ENCODE measurements at regions not wholly inside any gene's neighbourhood (a gene's known extent, or its start where the extent isn't known, plus 50 kb on each side); places are given as distances from the start of the nearest gene placed in this dataset.
A peak's percentile ranks its signal among the peaks of the same experiment; 100 is the strongest.

GRCh38 chr1:116314305-116314919 lies 58.6 kb upstream of the ATP1A1 start (continued):
- TF ChIP-seq HOXA3 (CRISPR knock-in tag; IDR thresholded peaks at IDR 0.05) (peak; percentile 47; the same call in 1 of the 2 replicates), ZNF10 (CRISPR knock-in tag; IDR thresholded peaks at IDR 0.05; ENCODE audit: borderline replicate concordance, low read depth) (no peak), MEIS2 (CRISPR knock-in tag; IDR thresholded peaks at IDR 0.05) (0 out of 2 replicates have a peak, but pooled peaks have one; percentile 52), ZNF263 (CRISPR knock-in tag; IDR thresholded peaks at IDR 0.05) (no peak), ZNF430 (CRISPR knock-in tag; IDR thresholded peaks at IDR 0.05) (no peak), ZNF205 (CRISPR knock-in tag; IDR thresholded peaks at IDR 0.05) (no peak), BHLHE40 (IDR thresholded peaks at IDR 0.05; ENCODE audit: low read length) (no peak), NFE2L1 (CRISPR knock-in tag; IDR thresholded peaks at IDR 0.05; ENCODE audit: borderline replicate concordance) (no peak), GTF3A (CRISPR knock-in tag; conservative IDR thresholded peaks at IDR 0.05) (no peak), ZNF879 (CRISPR knock-in tag; IDR thresholded peaks at IDR 0.05) (no peak), DNMT1 (CRISPR knock-in tag; IDR thresholded peaks at IDR 0.05) (no peak), SETDB1 (CRISPR knock-in tag; IDR thresholded peaks at IDR 0.05; ENCODE audit: borderline replicate concordance) (no peak), KLF9 (CRISPR knock-in tag; IDR thresholded peaks at IDR 0.05; ENCODE audit: low read depth) (no peak), ZKSCAN1 (IDR thresholded peaks at IDR 0.05; ENCODE audit: low read length) (no peak), ZNF607 (CRISPR knock-in tag; IDR thresholded peaks at IDR 0.05; ENCODE audit: borderline replicate concordance) (no peak), HNRNPUL1 (IDR thresholded peaks at IDR 0.05; ENCODE audit: low read depth, low read length) (no peak), ZNF17 (CRISPR knock-in tag; IDR thresholded peaks at IDR 0.05) (no peak), ATF7 (IDR thresholded peaks at IDR 0.05) (no peak), ATF7 (CRISPR knock-in tag; IDR thresholded peaks at IDR 0.05) (no peak), GABPA (IDR thresholded peaks at IDR 0.05; ENCODE audit: low read depth, low read length) (no peak), GABPA (CRISPR knock-in tag; IDR thresholded peaks at IDR 0.05; ENCODE audit: low read depth) (no peak), ZNF572 (CRISPR knock-in tag; IDR thresholded peaks at IDR 0.05) (no peak)
- TF ChIP-seq, protein P1, sequence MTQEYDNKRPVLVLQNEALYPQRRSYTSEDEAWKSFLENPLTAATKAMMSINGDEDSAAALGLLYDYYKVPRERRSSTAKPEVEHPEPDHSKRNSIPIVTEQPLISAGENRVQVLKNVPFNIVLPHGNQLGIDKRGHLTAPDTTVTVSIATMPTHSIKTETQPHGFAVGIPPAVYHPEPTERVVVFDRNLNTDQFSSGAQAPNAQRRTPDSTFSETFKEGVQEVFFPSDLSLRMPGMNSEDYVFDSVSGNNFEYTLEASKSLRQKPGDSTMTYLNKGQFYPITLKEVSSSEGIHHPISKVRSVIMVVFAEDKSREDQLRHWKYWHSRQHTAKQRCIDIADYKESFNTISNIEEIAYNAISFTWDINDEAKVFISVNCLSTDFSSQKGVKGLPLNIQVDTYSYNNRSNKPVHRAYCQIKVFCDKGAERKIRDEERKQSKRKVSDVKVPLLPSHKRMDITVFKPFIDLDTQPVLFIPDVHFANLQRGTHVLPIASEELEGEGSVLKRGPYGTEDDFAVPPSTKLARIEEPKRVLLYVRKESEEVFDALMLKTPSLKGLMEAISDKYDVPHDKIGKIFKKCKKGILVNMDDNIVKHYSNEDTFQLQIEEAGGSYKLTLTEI (CRISPR knock-in tag; conservative IDR thresholded peaks at IDR 0.05) = no peak
- TF ChIP-seq, protein P2, sequence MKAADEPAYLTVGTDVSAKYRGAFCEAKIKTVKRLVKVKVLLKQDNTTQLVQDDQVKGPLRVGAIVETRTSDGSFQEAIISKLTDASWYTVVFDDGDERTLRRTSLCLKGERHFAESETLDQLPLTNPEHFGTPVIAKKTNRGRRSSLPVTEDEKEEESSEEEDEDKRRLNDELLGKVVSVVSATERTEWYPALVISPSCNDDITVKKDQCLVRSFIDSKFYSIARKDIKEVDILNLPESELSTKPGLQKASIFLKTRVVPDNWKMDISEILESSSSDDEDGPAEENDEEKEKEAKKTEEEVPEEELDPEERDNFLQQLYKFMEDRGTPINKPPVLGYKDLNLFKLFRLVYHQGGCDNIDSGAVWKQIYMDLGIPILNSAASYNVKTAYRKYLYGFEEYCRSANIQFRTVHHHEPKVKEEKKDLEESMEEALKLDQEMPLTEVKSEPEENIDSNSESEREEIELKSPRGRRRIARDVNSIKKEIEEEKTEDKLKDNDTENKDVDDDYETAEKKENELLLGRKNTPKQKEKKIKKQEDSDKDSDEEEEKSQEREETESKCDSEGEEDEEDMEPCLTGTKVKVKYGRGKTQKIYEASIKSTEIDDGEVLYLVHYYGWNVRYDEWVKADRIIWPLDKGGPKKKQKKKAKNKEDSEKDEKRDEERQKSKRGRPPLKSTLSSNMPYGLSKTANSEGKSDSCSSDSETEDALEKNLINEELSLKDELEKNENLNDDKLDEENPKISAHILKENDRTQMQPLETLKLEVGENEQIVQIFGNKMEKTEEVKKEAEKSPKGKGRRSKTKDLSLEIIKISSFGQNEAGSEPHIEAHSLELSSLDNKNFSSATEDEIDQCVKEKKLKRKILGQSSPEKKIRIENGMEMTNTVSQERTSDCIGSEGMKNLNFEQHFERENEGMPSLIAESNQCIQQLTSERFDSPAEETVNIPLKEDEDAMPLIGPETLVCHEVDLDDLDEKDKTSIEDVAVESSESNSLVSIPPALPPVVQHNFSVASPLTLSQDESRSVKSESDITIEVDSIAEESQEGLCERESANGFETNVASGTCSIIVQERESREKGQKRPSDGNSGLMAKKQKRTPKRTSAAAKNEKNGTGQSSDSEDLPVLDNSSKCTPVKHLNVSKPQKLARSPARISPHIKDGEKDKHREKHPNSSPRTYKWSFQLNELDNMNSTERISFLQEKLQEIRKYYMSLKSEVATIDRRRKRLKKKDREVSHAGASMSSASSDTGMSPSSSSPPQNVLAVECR (CRISPR knock-in tag; IDR thresholded peaks at IDR 0.05; ENCODE audit: borderline replicate concordance) = no peak
